ENCODE measurements at regions not wholly inside any gene's neighbourhood (a gene's known extent, or its start where the extent isn't known, plus 50 kb on each side); places are given as distances from the start of the nearest gene placed in this dataset.

- H3K36me3 ChIP-seq (ENCODE audit: insufficient read depth, low read length) = no peaks in the 10 kb centered on the region
- H3K9ac ChIP-seq (ENCODE audit: low read length) = no peak overlapping the region
- H3K9me3 ChIP-seq (ENCODE audit: low read length) = no peaks in the 10 kb centered on the region
- no peak overlapping the region for H3K4me3 ChIP-seq (ENCODE audit: low read depth in 1 of 2, low read length in 2 of 2)
- no peak overlapping the region for H3K27ac ChIP-seq (ENCODE audit: low read depth, low read length)
- H3K4me1 ChIP-seq (ENCODE audit: insufficient read depth, low read length) = peaks cover 17% of the 10 kb centered on the region
- no peaks in the 10 kb centered on the region for H3K27me3 ChIP-seq (ENCODE audit: control insufficient read depth in 1 of 2, insufficient read depth in 2 of 2, low read length in 2 of 2)
These were observed 95.7 kb upstream of the AGTR1 start for GRCh38 chr3:148601766-148602685.

- H3K4me3 ChIP-seq (ENCODE audit: low read depth in 1 of 2, low read length in 2 of 2) = no peak overlapping the region
- no peak overlapping the region for H3K27ac ChIP-seq (ENCODE audit: low read depth, low read length)
These were observed 93.2 kb upstream of the AGTR1 start for GRCh38 chr3:148604270-148605085.

GRCh38 chr3:148605521-148605920 is 92.2 kb upstream of the AGTR1 start:
- H3K9ac ChIP-seq (ENCODE audit: low read length) = no peak overlapping the region
- no peaks in the 10 kb centered on the region for H3K27me3 ChIP-seq (ENCODE audit: control insufficient read depth in 1 of 2, insufficient read depth in 2 of 2, low read length in 2 of 2)
- no peaks in the 10 kb centered on the region for H3K36me3 ChIP-seq (ENCODE audit: insufficient read depth, low read length)
- no peak overlapping the region for H3K4me3 ChIP-seq (ENCODE audit: low read depth in 1 of 2, low read length in 2 of 2)
- H3K9me3 ChIP-seq (ENCODE audit: low read length) = no peaks in the 10 kb centered on the region
- H3K4me1 ChIP-seq (ENCODE audit: insufficient read depth, low read length) = peaks cover 26% of the 10 kb centered on the region
- H3K27ac ChIP-seq (ENCODE audit: low read depth, low read length) = no peak overlapping the region

More at GRCh38 chr3:148604270-148605085, 93.2 kb upstream of the AGTR1 start:
- H3K9me3 ChIP-seq (ENCODE audit: low read length) = no peaks in the 10 kb centered on the region
- no peaks in the 10 kb centered on the region for H3K36me3 ChIP-seq (ENCODE audit: insufficient read depth, low read length)
- peaks cover 26% of the 10 kb centered on the region for H3K4me1 ChIP-seq (ENCODE audit: insufficient read depth, low read length)
- no peaks in the 10 kb centered on the region for H3K27me3 ChIP-seq (ENCODE audit: control insufficient read depth in 1 of 2, insufficient read depth in 2 of 2, low read length in 2 of 2)
- H3K9ac ChIP-seq (ENCODE audit: low read length) = no peak overlapping the region

GRCh38 chr3:148606979-148607378 is 90.7 kb upstream of the AGTR1 start:
- no peaks in the 10 kb centered on the region for H3K9me3 ChIP-seq (ENCODE audit: low read length)
- H3K27me3 ChIP-seq (ENCODE audit: control insufficient read depth in 1 of 2, insufficient read depth in 2 of 2, low read length in 2 of 2) = no peaks in the 10 kb centered on the region
- no peaks in the 10 kb centered on the region for H3K36me3 ChIP-seq (ENCODE audit: insufficient read depth, low read length)
- no peak overlapping the region for H3K4me3 ChIP-seq (ENCODE audit: low read depth in 1 of 2, low read length in 2 of 2)
- peak overlapping the region; percentile 8 for H3K27ac ChIP-seq (ENCODE audit: low read depth, low read length)
- H3K4me1 ChIP-seq (ENCODE audit: insufficient read depth, low read length) = peaks cover 26% of the 10 kb centered on the region
- H3K9ac ChIP-seq (ENCODE audit: low read length) = no peak overlapping the region

- H3K9ac ChIP-seq (ENCODE audit: low read length) = no peak overlapping the region
- no peaks in the 10 kb centered on the region for H3K27me3 ChIP-seq (ENCODE audit: control insufficient read depth in 1 of 2, insufficient read depth in 2 of 2, low read length in 2 of 2)
- peak overlapping the region; percentile 8 for H3K27ac ChIP-seq (ENCODE audit: low read depth, low read length)
- H3K36me3 ChIP-seq (ENCODE audit: insufficient read depth, low read length) = no peaks in the 10 kb centered on the region
- no peaks in the 10 kb centered on the region for H3K9me3 ChIP-seq (ENCODE audit: low read length)
- no peak overlapping the region for H3K4me3 ChIP-seq (ENCODE audit: low read depth in 1 of 2, low read length in 2 of 2)
- H3K4me1 ChIP-seq (ENCODE audit: insufficient read depth, low read length) = peaks cover 26% of the 10 kb centered on the region
These were observed 90.2 kb upstream of the AGTR1 start for GRCh38 chr3:148607491-148607890.

GRCh38 chr3:148612278-148612677 is 85.4 kb upstream of the AGTR1 start:
- Histone ChIP-seq H3K36me3 (ENCODE audit: insufficient read depth, low read length) (no peaks in the 10 kb centered on the region), H3K27ac (ENCODE audit: low read depth, low read length) (no peak overlapping the region), H3K9me3 (ENCODE audit: low read length) (no peaks in the 10 kb centered on the region), H3K27me3 (ENCODE audit: control insufficient read depth in 1 of 2, insufficient read depth in 2 of 2, low read length in 2 of 2) (no peaks in the 10 kb centered on the region), H3K4me1 (ENCODE audit: insufficient read depth, low read length) (peaks cover 20% of the 10 kb centered on the region), H3K4me3 (ENCODE audit: low read depth in 1 of 2, low read length in 2 of 2) (no peak overlapping the region), H3K9ac (ENCODE audit: low read length) (no peak overlapping the region)

- Histone ChIP-seq H3K4me1 (ENCODE audit: insufficient read depth, low read length) (peaks cover 13% of the 10 kb centered on the region), H3K9ac (ENCODE audit: low read length) (no peak overlapping the region), H3K36me3 (ENCODE audit: insufficient read depth, low read length) (no peaks in the 10 kb centered on the region), H3K9me3 (ENCODE audit: low read length) (no peaks in the 10 kb centered on the region), H3K27me3 (ENCODE audit: control insufficient read depth in 1 of 2, insufficient read depth in 2 of 2, low read length in 2 of 2) (no peaks in the 10 kb centered on the region), H3K4me3 (ENCODE audit: low read depth in 1 of 2, low read length in 2 of 2) (no peak overlapping the region), H3K27ac (ENCODE audit: low read depth, low read length) (no peak overlapping the region)
These were observed 82.3 kb upstream of the AGTR1 start for GRCh38 chr3:148615382-148615781.

- Histone ChIP-seq H3K27ac (ENCODE audit: low read depth, low read length) (no peak overlapping the region), H3K9ac (ENCODE audit: low read length) (no peak overlapping the region), H3K9me3 (ENCODE audit: low read length) (no peaks in the 10 kb centered on the region), H3K4me1 (ENCODE audit: insufficient read depth, low read length) (no peaks in the 10 kb centered on the region), H3K36me3 (ENCODE audit: insufficient read depth, low read length) (no peaks in the 10 kb centered on the region), H3K4me3 (ENCODE audit: low read depth in 1 of 2, low read length in 2 of 2) (no peak overlapping the region), H3K27me3 (ENCODE audit: control insufficient read depth in 1 of 2, insufficient read depth in 2 of 2, low read length in 2 of 2) (no peaks in the 10 kb centered on the region)
These were observed 72.5 kb upstream of the AGTR1 start for GRCh38 chr3:148625095-148625736.

GRCh38 chr3:148625991-148626390 is 71.7 kb upstream of the AGTR1 start:
- Histone ChIP-seq H3K27me3 (ENCODE audit: control insufficient read depth in 1 of 2, insufficient read depth in 2 of 2, low read length in 2 of 2) (no peaks in the 10 kb centered on the region), H3K4me1 (ENCODE audit: insufficient read depth, low read length) (no peaks in the 10 kb centered on the region), H3K9ac (ENCODE audit: low read length) (no peak overlapping the region), H3K9me3 (ENCODE audit: low read length) (no peaks in the 10 kb centered on the region), H3K4me3 (ENCODE audit: low read depth in 1 of 2, low read length in 2 of 2) (no peak overlapping the region), H3K36me3 (ENCODE audit: insufficient read depth, low read length) (no peaks in the 10 kb centered on the region), H3K27ac (ENCODE audit: low read depth, low read length) (no peak overlapping the region)

- Histone ChIP-seq H3K4me3 (ENCODE audit: low read depth in 1 of 2, low read length in 2 of 2) (no peak overlapping the region), H3K9me3 (ENCODE audit: low read length) (no peaks in the 10 kb centered on the region)
These were observed 68.7 kb upstream of the AGTR1 start for GRCh38 chr3:148629006-148629405.

More at GRCh38 chr3:148629006-148629405, 68.7 kb upstream of the AGTR1 start:
- Histone ChIP-seq H3K4me1 (ENCODE audit: insufficient read depth, low read length) (no peaks in the 10 kb centered on the region), H3K27ac (ENCODE audit: low read depth, low read length) (no peak overlapping the region), H3K27me3 (ENCODE audit: control insufficient read depth in 1 of 2, insufficient read depth in 2 of 2, low read length in 2 of 2) (no peaks in the 10 kb centered on the region), H3K9ac (ENCODE audit: low read length) (no peak overlapping the region), H3K36me3 (ENCODE audit: insufficient read depth, low read length) (no peaks in the 10 kb centered on the region)
